ENCODE measurements at regions not wholly inside any gene's neighbourhood (a gene's known extent, or its start where the extent isn't known, plus 50 kb on each side); places are given as distances from the start of the nearest gene placed in this dataset.

DNA sequence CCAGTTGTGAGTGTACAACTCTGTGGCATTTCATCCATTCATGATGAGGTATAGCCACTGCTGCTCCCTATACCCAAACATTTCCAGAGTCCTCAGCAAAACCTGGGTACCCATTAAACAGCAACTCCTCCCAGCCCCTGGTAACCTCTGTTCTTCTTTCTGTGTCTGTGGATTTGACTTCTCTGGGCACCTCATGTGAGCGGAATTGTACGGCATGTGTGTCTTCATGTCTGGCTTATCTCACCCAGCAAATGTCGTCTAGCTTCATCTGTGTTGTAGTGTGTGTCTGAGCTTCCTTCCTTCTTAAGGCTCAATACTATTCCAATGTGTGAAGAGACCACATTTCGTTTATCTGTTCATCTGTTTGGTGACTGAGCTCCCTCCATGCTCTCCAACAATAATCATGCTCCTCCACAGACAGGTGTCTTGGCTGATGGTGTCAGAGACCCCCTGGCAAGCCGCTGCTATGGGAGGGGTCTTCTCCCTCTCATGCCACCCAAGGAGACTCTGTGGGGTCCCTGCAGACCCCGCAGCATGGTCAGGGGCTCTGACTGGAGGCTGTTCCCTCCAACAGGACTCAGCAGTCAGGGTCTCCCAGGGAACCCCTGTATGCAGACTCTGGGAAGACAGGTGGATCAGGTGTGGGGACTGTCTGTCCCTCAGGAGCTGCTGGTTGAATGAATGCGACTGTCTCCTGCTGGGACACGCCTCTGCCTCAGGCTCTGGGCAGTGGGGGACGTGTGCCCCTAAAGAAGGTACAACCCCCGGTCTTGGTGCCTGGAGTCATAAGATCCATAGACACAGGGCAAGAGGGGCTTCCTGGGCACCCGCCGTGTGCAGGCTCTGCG is 52.7 kb downstream of the SMIM38 start:
- no peaks in the 10 kb centered on the region for H3K9me3 ChIP-seq (ENCODE audit: control insufficient read depth in 4 of 4, low read length in 3 of 4)
- H3K27me3 ChIP-seq (ENCODE audit: control insufficient read depth in 4 of 4, insufficient read depth in 4 of 4, low read length in 3 of 4) = no peaks in the 10 kb centered on the region
- no peaks in the 10 kb centered on the region for H3K4me1 ChIP-seq (ENCODE audit: control insufficient read depth in 4 of 4, insufficient read depth in 4 of 4, low read length in 3 of 4)
- no peak for DNase-seq (ENCODE audit: low spot score)
- TF ChIP-seq GABPA (IDR thresholded peaks at IDR 0.05 in 1 of 2, conservative IDR thresholded peaks at IDR 0.05 in 1 of 2) (no peak), FOXA1 (IDR thresholded peaks at IDR 0.05) (no peak), RAD21 (IDR thresholded peaks at IDR 0.05) (no peak), HNF4G (IDR thresholded peaks at IDR 0.05) (no peak), HNF4A (conservative IDR thresholded peaks at IDR 0.05) (no peak), SP1 (IDR thresholded peaks at IDR 0.05) (no peak), EGR1 (IDR thresholded peaks at IDR 0.05; ENCODE audit: low read depth in 2 of 2) (no peak), FOXA2 (IDR thresholded peaks at IDR 0.05) (no peak), TAF1 (conservative IDR thresholded peaks at IDR 0.05) (no peak), RXRA (IDR thresholded peaks at IDR 0.05) (no peak), JUND (IDR thresholded peaks at IDR 0.05) (no peak), NR2F2 (IDR thresholded peaks at IDR 0.05) (no peak), YY1 (IDR thresholded peaks at IDR 0.05) (no peak)
- TF ChIP-seq, protein P1, sequence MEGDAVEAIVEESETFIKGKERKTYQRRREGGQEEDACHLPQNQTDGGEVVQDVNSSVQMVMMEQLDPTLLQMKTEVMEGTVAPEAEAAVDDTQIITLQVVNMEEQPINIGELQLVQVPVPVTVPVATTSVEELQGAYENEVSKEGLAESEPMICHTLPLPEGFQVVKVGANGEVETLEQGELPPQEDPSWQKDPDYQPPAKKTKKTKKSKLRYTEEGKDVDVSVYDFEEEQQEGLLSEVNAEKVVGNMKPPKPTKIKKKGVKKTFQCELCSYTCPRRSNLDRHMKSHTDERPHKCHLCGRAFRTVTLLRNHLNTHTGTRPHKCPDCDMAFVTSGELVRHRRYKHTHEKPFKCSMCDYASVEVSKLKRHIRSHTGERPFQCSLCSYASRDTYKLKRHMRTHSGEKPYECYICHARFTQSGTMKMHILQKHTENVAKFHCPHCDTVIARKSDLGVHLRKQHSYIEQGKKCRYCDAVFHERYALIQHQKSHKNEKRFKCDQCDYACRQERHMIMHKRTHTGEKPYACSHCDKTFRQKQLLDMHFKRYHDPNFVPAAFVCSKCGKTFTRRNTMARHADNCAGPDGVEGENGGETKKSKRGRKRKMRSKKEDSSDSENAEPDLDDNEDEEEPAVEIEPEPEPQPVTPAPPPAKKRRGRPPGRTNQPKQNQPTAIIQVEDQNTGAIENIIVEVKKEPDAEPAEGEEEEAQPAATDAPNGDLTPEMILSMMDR (IDR thresholded peaks at IDR 0.05; ENCODE audit: low read depth, low read length, missing input control) = no peak
- TF ChIP-seq, protein P2, sequence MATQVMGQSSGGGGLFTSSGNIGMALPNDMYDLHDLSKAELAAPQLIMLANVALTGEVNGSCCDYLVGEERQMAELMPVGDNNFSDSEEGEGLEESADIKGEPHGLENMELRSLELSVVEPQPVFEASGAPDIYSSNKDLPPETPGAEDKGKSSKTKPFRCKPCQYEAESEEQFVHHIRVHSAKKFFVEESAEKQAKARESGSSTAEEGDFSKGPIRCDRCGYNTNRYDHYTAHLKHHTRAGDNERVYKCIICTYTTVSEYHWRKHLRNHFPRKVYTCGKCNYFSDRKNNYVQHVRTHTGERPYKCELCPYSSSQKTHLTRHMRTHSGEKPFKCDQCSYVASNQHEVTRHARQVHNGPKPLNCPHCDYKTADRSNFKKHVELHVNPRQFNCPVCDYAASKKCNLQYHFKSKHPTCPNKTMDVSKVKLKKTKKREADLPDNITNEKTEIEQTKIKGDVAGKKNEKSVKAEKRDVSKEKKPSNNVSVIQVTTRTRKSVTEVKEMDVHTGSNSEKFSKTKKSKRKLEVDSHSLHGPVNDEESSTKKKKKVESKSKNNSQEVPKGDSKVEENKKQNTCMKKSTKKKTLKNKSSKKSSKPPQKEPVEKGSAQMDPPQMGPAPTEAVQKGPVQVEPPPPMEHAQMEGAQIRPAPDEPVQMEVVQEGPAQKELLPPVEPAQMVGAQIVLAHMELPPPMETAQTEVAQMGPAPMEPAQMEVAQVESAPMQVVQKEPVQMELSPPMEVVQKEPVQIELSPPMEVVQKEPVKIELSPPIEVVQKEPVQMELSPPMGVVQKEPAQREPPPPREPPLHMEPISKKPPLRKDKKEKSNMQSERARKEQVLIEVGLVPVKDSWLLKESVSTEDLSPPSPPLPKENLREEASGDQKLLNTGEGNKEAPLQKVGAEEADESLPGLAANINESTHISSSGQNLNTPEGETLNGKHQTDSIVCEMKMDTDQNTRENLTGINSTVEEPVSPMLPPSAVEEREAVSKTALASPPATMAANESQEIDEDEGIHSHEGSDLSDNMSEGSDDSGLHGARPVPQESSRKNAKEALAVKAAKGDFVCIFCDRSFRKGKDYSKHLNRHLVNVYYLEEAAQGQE (IDR thresholded peaks at IDR 0.05) = no peak
- TF ChIP-seq, protein P3, sequence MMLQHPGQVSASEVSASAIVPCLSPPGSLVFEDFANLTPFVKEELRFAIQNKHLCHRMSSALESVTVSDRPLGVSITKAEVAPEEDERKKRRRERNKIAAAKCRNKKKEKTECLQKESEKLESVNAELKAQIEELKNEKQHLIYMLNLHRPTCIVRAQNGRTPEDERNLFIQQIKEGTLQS (IDR thresholded peaks at IDR 0.05) = no peak
- TF ChIP-seq, protein P4, sequence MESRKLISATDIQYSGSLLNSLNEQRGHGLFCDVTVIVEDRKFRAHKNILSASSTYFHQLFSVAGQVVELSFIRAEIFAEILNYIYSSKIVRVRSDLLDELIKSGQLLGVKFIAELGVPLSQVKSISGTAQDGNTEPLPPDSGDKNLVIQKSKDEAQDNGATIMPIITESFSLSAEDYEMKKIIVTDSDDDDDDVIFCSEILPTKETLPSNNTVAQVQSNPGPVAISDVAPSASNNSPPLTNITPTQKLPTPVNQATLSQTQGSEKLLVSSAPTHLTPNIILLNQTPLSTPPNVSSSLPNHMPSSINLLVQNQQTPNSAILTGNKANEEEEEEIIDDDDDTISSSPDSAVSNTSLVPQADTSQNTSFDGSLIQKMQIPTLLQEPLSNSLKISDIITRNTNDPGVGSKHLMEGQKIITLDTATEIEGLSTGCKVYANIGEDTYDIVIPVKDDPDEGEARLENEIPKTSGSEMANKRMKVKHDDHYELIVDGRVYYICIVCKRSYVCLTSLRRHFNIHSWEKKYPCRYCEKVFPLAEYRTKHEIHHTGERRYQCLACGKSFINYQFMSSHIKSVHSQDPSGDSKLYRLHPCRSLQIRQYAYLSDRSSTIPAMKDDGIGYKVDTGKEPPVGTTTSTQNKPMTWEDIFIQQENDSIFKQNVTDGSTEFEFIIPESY (IDR thresholded peaks at IDR 0.05) = no peak
- TF ChIP-seq, protein P5, sequence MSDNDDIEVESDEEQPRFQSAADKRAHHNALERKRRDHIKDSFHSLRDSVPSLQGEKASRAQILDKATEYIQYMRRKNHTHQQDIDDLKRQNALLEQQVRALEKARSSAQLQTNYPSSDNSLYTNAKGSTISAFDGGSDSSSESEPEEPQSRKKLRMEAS (IDR thresholded peaks at IDR 0.05) = no peak
- H3K4me3 ChIP-seq (ENCODE audit: low read depth in 1 of 3, low read length in 3 of 3) = no peak overlapping the region
- H3K36me3 ChIP-seq (ENCODE audit: control insufficient read depth in 4 of 4, insufficient read depth in 3 of 4, low read depth in 1 of 4, low read length in 3 of 4) = no peaks in the 10 kb centered on the region
- no peak overlapping the region for H3K9ac ChIP-seq (ENCODE audit: low read depth in 1 of 2, low read length in 2 of 2)
- no peak overlapping the region for H3K27ac ChIP-seq (ENCODE audit: low read depth in 1 of 2, low read length in 2 of 2)
- WGBS = 90% methylated on average over 13 of the region's 13 CpGs
